ENCODE measurements at regions not wholly inside any gene's neighbourhood (a gene's known extent, or its start where the extent isn't known, plus 50 kb on each side); places are given as distances from the start of the nearest gene placed in this dataset.

- no peak for TF ChIP-seq CTBP2 (IDR thresholded peaks at IDR 0.05; ENCODE audit: borderline replicate concordance, insufficient read depth, insufficient read length, low read length)
- TF ChIP-seq TBP (IDR thresholded peaks at IDR 0.05; ENCODE audit: low read depth, low read length), result no peak
Observed at GRCh38 chr10:23611308-23612029, 172.6 kb downstream of the OTUD1 start (continued).
